ENCODE measurements at regions not wholly inside any gene's neighbourhood (a gene's known extent, or its start where the extent isn't known, plus 50 kb on each side); places are given as distances from the start of the nearest gene placed in this dataset.

DNA sequence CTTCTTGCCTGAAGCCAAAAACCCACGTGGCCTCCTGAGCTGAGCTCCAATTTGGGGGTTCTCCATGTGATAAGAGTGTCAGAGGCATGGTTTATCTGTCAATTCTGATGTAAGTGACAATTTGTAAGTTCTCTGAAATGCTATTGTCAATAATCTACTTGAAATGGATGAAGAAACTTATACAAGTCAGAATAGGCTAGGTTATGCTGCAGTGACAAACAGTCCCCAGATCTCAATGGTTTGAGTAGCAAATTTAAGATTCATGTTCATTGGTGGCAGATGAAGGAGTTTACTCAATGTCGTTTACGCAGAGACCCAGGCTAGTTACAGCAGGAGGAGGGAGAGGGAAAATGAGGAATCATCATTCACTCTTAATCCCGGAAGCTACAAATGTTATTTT, 352.4 kb downstream of the KIF16B start:
- Mint-ChIP-seq H3K36me3 (no peaks in the 10 kb centered on the region), H3K9me3 (peaks cover 10% of the 10 kb centered on the region), H3K4me1 (ENCODE audit: unreplicated experiment) (no peaks in the 10 kb centered on the region), H3K27me3 (no peaks in the 10 kb centered on the region), H3K27ac (no peak overlapping the region), H3K4me3 (no peak overlapping the region)
- DNase-seq (ENCODE audit: extremely low spot score, unreplicated experiment): no peak
- TF ChIP-seq, protein P1, sequence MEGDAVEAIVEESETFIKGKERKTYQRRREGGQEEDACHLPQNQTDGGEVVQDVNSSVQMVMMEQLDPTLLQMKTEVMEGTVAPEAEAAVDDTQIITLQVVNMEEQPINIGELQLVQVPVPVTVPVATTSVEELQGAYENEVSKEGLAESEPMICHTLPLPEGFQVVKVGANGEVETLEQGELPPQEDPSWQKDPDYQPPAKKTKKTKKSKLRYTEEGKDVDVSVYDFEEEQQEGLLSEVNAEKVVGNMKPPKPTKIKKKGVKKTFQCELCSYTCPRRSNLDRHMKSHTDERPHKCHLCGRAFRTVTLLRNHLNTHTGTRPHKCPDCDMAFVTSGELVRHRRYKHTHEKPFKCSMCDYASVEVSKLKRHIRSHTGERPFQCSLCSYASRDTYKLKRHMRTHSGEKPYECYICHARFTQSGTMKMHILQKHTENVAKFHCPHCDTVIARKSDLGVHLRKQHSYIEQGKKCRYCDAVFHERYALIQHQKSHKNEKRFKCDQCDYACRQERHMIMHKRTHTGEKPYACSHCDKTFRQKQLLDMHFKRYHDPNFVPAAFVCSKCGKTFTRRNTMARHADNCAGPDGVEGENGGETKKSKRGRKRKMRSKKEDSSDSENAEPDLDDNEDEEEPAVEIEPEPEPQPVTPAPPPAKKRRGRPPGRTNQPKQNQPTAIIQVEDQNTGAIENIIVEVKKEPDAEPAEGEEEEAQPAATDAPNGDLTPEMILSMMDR (conservative IDR thresholded peaks at IDR 0.05): no peak

DNA sequence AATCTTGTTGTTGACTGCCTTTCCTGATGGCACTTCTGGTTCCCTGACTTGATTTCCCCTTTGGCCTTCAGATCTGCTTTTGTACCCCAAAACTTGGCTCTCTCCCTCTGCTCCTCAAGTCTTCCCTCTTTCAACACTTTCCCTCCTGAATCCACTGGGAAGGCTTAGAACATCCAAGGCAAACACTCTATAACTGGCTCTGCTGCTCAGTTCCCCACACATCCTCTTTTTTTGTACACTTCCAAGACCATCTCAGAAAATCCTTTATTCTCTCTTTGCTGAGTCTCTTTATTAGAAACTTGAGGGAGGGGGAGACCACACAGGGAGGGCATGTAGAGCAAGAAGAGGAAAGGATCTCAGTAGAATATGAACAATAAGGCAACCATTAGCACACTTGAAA, 354.1 kb downstream of the KIF16B start:
- peaks cover 10% of the 10 kb centered on the region for H3K9me3 Mint-ChIP-seq
- TF ChIP-seq, protein P1 (conservative IDR thresholded peaks at IDR 0.05): no peak
- H3K27ac Mint-ChIP-seq: no peak overlapping the region
- peaks cover 4% of the 10 kb centered on the region for H3K4me1 Mint-ChIP-seq (ENCODE audit: unreplicated experiment)
- DNase-seq (ENCODE audit: extremely low spot score, unreplicated experiment): no peak
- H3K4me3 Mint-ChIP-seq: no peak overlapping the region
- H3K36me3 Mint-ChIP-seq: no peaks in the 10 kb centered on the region
- no peaks in the 10 kb centered on the region for H3K27me3 Mint-ChIP-seq

DNA sequence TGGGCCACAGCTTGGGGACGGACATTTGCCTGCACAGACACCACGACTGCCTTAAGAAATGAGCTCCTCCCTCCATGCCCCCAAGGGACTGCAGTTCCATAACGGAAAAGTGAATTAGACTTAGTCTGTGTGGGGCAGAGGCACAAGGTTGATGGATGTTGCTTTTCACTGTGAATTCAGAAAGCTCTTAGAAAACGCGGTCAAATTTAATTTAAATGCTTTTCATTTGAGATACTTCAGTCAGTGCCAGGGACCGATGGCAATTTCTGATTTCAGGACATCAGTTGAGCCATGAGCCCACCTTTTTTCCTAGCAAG, 356.4 kb downstream of the KIF16B start:
- no peak overlapping the region for H3K27ac Mint-ChIP-seq
- no peaks in the 10 kb centered on the region for H3K36me3 Mint-ChIP-seq
- no peak for DNase-seq (ENCODE audit: extremely low spot score, unreplicated experiment)
- no peak overlapping the region for H3K4me3 Mint-ChIP-seq
- no peaks in the 10 kb centered on the region for H3K27me3 Mint-ChIP-seq
- peaks cover 10% of the 10 kb centered on the region for H3K9me3 Mint-ChIP-seq
- peaks cover 4% of the 10 kb centered on the region for H3K4me1 Mint-ChIP-seq (ENCODE audit: unreplicated experiment)
- TF ChIP-seq, protein P1 (conservative IDR thresholded peaks at IDR 0.05): no peak

DNA sequence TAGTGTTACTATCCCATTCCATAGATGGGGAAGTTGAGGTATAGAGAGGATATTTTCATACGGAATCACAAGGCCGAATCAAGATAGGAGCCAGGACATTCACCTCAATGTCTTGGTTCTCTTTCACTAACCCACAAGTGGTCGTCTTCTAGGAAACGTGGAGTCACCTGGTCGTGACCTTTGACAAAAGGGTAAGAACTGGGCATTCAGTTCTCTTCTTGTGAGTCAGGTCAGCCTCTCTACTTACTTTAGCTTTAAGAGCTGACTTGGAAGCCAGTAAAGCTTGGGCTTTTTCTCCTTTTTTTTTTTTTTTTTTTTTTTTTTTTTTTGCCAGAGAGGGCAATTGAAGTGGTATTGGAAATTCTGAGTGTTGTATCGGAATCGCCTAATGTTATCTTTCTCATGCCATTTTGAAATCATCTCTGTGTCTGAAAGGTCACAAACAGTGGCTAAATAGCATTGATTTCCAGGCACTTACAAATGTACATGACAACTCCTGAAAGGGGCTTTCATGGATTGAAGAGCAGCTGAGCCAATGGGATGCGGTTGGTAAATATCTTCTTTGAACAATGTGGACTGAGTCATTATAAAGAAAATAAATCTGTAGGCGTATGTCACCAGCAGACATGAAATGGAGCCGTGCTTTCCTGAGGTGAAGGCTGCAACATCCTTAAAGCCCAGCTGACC, 356.9 kb downstream of the KIF16B start:
- Mint-ChIP-seq H3K4me3 (no peak overlapping the region), H3K27me3 (peaks cover 4% of the 10 kb centered on the region), H3K9me3 (peaks cover 10% of the 10 kb centered on the region), H3K36me3 (no peaks in the 10 kb centered on the region), H3K4me1 (ENCODE audit: unreplicated experiment) (peaks cover 4% of the 10 kb centered on the region), H3K27ac (no peak overlapping the region)
- TF ChIP-seq, protein P1 (conservative IDR thresholded peaks at IDR 0.05): no peak
- DNase-seq (ENCODE audit: extremely low spot score, unreplicated experiment): no peak

DNA sequence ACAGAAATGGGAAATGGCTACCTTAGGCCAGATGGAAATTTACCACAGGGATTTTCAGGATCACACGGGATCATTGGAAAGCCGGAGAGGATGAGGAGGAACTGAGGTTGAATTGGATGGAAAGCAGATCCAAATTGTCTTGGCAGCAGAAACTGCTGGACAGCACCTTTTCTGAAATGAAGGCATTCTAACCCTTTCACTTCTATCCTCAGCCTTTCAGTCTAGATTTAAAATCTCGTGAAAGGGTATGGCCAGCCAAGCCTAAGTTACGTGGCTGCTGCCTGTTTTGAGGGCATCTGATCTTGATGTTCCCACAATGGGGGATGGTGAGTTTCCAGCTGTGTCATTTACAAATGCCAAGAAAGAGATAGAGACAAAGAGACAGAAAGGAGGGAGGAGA, 358.2 kb downstream of the KIF16B start:
- no peak overlapping the region for H3K27ac Mint-ChIP-seq
- H3K4me1 Mint-ChIP-seq (ENCODE audit: unreplicated experiment): peaks cover 4% of the 10 kb centered on the region
- H3K36me3 Mint-ChIP-seq: no peaks in the 10 kb centered on the region
- no peak overlapping the region for H3K4me3 Mint-ChIP-seq
- H3K9me3 Mint-ChIP-seq: peaks cover 6% of the 10 kb centered on the region
- H3K27me3 Mint-ChIP-seq: peaks cover 7% of the 10 kb centered on the region
- TF ChIP-seq, protein P1 (conservative IDR thresholded peaks at IDR 0.05): no peak
- DNase-seq (ENCODE audit: extremely low spot score, unreplicated experiment): no peak

DNA sequence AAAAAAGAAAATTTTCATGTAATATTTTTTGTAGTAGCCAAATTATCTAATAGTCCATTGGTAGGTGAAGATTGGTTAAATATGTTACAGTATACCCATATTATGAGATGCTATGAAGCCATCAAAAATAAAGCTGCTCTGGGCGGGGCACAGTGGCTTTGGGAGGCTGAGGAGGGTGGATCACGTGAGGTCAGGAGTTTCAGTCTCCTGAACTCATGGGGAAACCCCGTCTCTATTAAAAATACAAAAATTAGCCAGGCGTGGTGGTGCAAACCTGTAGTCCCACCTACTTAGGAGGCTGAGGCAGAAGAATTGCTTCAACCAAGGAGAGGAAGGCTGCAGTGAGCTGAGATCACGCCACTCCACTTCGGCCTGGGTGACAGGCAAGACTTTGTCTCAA, 360.5 kb downstream of the KIF16B start:
- Mint-ChIP-seq H3K27ac (no peak overlapping the region), H3K4me3 (no peak overlapping the region), H3K9me3 (no peaks in the 10 kb centered on the region), H3K27me3 (peaks cover 7% of the 10 kb centered on the region), H3K4me1 (ENCODE audit: unreplicated experiment) (peaks cover 4% of the 10 kb centered on the region), H3K36me3 (no peaks in the 10 kb centered on the region)
- DNase-seq (ENCODE audit: extremely low spot score, unreplicated experiment): no peak
- TF ChIP-seq, protein P1 (conservative IDR thresholded peaks at IDR 0.05): no peak
